ENCODE measurements at regions not wholly inside any gene's neighbourhood (a gene's known extent, or its start where the extent isn't known, plus 50 kb on each side); places are given as distances from the start of the nearest gene placed in this dataset.

DNA sequence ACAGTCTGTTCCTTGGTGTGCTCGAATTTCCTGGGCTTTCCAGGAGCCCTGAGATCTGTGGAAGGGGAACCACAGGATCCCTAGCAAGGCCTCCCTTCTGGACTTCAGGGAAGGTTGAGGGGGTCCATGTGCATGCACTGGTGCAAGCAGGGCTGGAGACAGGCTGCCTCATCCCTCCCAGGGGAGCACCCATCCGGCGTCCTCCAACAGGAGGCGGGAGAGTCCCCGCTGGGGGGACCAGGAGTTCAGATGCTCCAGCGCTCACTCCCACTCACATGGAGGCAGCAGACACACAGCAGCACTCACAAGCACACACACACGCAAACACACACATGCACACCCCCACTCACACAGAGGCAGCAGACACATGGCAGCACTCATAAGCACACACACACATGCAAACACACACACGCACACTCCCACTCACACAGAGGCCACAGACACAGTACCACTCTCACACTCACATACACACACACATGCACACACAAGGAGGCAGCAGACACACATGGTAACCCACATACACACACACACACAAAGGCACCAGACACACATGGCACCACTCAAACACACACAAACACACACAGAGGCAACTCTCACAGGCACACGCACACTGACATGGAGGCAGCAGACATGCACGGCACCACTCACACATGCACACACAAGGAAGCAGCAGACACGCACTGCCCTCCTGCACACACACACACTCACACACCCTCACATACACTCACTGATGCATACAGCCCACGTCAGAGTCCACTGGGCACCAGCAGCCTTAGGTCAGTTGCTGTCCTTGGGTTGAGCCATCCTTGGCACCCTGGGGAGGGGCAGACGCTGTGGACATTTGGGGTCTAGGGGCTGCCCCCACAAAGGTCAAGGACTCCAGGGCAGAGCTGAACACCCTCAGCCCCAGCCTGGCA lies 247.0 kb upstream of the PPP2R2D start:
- CTCF ChIA-PET = no interaction called here
- no peak for DNase-seq (ENCODE audit: low spot score)

DNA sequence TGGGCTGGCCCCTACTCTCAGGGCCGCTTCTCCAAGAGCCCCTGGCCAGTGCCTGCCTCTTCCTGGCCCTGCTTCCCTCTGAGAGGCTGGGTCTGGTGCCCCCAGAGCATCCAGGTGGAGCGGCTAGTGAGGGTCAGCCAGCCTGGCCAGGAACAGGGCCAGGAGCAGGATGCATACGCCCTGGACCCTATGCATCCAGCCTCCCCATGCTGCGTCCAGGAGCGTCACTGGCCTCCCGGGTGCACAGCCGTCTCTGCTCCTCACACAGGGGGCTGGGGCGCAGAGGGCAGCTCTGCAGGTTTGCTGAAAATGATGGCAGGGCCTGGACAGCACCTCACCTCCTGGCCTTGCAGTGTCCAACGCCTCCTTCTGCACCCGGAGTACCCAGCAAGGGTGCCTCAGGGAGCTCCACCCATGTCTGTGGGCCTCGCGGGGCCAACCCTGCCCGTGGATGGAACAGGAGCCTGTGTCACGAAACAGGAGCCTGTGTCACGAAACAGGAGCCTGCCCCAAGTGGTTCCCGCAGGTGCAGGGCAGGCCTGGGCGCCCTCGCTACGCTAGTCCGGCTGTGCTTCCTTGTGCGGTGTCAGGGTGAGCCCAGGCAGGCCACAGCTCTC lies 246.2 kb upstream of the PPP2R2D start:
- H3K4me1 ChIP-seq (ENCODE audit: insufficient read depth, low read length, poor library complexity, severe bottlenecking) = no peaks in the 10 kb centered on the region
- H3K4me3 ChIP-seq (ENCODE audit: low read depth, low read length, poor library complexity, severe bottlenecking) = no peak overlapping the region
- POLR2A ChIA-PET (ENCODE audit: low non-redundant PET) = no interaction called here
- no TSS peak for BruUV-seq (replicated peaks)
- peaks cover 32% of the 10 kb centered on the region for H3K27me3 ChIP-seq (replicated peaks; ENCODE audit: insufficient read depth, low read depth, low read length, poor library complexity)
- no peak overlapping the region for H3K27ac ChIP-seq (ENCODE audit: low read depth, low read length, poor library complexity, severe bottlenecking)
- intact Hi-C loops (cut with micrococcal nuclease; ENCODE audit: unreplicated experiment) = no loop called here
- H3K36me3 ChIP-seq (ENCODE audit: insufficient read depth, low read length, poor library complexity, severe bottlenecking) = no peaks in the 10 kb centered on the region
- no peak for DNase-seq (ENCODE audit: low spot score)
- CTCF ChIA-PET = no interaction called here
- H3K9me3 ChIP-seq (ENCODE audit: low read depth, low read length, poor library complexity, severe bottlenecking) = no peaks in the 10 kb centered on the region
- TF ChIP-seq, protein P1, sequence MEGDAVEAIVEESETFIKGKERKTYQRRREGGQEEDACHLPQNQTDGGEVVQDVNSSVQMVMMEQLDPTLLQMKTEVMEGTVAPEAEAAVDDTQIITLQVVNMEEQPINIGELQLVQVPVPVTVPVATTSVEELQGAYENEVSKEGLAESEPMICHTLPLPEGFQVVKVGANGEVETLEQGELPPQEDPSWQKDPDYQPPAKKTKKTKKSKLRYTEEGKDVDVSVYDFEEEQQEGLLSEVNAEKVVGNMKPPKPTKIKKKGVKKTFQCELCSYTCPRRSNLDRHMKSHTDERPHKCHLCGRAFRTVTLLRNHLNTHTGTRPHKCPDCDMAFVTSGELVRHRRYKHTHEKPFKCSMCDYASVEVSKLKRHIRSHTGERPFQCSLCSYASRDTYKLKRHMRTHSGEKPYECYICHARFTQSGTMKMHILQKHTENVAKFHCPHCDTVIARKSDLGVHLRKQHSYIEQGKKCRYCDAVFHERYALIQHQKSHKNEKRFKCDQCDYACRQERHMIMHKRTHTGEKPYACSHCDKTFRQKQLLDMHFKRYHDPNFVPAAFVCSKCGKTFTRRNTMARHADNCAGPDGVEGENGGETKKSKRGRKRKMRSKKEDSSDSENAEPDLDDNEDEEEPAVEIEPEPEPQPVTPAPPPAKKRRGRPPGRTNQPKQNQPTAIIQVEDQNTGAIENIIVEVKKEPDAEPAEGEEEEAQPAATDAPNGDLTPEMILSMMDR (conservative IDR thresholded peaks at IDR 0.05; ENCODE audit: low read depth, low read length) = no peak
- TF ChIP-seq EZH2 (IDR thresholded peaks at IDR 0.05; ENCODE audit: borderline replicate concordance, low read depth, low read length, poor library complexity, severe bottlenecking) = no peak

More for the DNA sequence above, 247.0 kb upstream of the PPP2R2D start:
- BruUV-seq (replicated peaks) = no TSS peak
- H3K27ac ChIP-seq (ENCODE audit: low read depth, low read length, poor library complexity, severe bottlenecking) = no peak overlapping the region
- POLR2A ChIA-PET (ENCODE audit: low non-redundant PET) = no interaction called here
- intact Hi-C loops (cut with micrococcal nuclease; ENCODE audit: unreplicated experiment) = no loop called here
- peaks cover 32% of the 10 kb centered on the region for H3K27me3 ChIP-seq (replicated peaks; ENCODE audit: insufficient read depth, low read depth, low read length, poor library complexity)
- no peaks in the 10 kb centered on the region for H3K4me1 ChIP-seq (ENCODE audit: insufficient read depth, low read length, poor library complexity, severe bottlenecking)
- no peaks in the 10 kb centered on the region for H3K36me3 ChIP-seq (ENCODE audit: insufficient read depth, low read length, poor library complexity, severe bottlenecking)
- no peak for TF ChIP-seq EZH2 (IDR thresholded peaks at IDR 0.05; ENCODE audit: borderline replicate concordance, low read depth, low read length, poor library complexity, severe bottlenecking)
- TF ChIP-seq, protein P1 (conservative IDR thresholded peaks at IDR 0.05; ENCODE audit: low read depth, low read length) = no peak
- H3K9me3 ChIP-seq (ENCODE audit: low read depth, low read length, poor library complexity, severe bottlenecking) = no peaks in the 10 kb centered on the region
- no peak overlapping the region for H3K4me3 ChIP-seq (ENCODE audit: low read depth, low read length, poor library complexity, severe bottlenecking)

DNA sequence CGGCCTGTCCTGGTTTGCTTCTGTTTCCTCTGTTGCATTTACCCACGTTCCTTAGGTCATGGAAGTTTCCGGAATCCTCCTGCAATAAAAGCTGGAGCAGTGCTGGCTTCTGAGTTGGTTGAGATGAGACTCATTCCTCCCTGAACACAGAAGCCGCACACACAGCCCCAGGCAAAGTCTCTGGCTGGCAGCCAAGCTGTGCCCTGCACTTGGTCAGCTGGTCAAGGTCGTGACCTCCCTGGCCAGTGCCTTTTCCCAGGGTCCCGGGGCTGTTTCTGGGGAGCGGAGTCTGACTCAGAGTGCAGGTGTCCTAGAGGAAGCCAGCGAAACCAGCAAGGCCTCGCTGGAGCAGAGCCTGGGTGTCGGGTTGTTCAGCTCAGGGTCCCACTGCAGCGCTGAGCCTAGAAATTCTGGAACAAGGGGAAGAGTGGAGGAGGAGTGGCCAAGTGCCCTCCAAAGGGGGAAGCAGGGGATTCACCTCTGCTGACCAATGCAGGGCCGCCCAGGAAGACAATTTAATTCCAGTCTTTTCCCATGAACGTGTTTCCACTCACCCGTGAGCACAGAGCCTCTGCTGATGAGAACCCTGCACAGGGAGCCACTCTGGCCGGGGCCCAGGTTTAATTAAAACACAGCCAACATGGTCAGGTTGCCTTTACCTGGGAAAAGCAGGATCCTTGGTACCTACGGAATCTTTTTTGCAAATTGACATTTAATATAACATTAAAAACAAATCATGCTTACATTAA lies 245.5 kb upstream of the PPP2R2D start:
- Histone ChIP-seq H3K36me3 (ENCODE audit: insufficient read depth, low read length, poor library complexity, severe bottlenecking) (no peaks in the 10 kb centered on the region), H3K27me3 (replicated peaks; ENCODE audit: insufficient read depth, low read depth, low read length, poor library complexity) (peaks cover 30% of the 10 kb centered on the region), H3K9me3 (ENCODE audit: low read depth, low read length, poor library complexity, severe bottlenecking) (no peaks in the 10 kb centered on the region), H3K4me1 (ENCODE audit: insufficient read depth, low read length, poor library complexity, severe bottlenecking) (no peaks in the 10 kb centered on the region), H3K27ac (ENCODE audit: low read depth, low read length, poor library complexity, severe bottlenecking) (no peak overlapping the region), H3K4me3 (ENCODE audit: low read depth, low read length, poor library complexity, severe bottlenecking) (no peak overlapping the region)
- no TSS peak for BruUV-seq (replicated peaks)
- intact Hi-C loops (cut with micrococcal nuclease; ENCODE audit: unreplicated experiment) = no loop called here
- TF ChIP-seq EZH2 (IDR thresholded peaks at IDR 0.05; ENCODE audit: borderline replicate concordance, low read depth, low read length, poor library complexity, severe bottlenecking) = no peak
- TF ChIP-seq, protein P1 (conservative IDR thresholded peaks at IDR 0.05; ENCODE audit: low read depth, low read length) = no peak
- ChIA-PET CTCF (no interaction called here), POLR2A (ENCODE audit: low non-redundant PET) (no interaction called here)
- no peak for DNase-seq (ENCODE audit: low spot score)
